ENCODE measurements at regions not wholly inside any gene's neighbourhood (a gene's known extent, or its start where the extent isn't known, plus 50 kb on each side); places are given as distances from the start of the nearest gene placed in this dataset.
A peak's percentile ranks its signal among the peaks of the same experiment; 100 is the strongest.

DNA sequence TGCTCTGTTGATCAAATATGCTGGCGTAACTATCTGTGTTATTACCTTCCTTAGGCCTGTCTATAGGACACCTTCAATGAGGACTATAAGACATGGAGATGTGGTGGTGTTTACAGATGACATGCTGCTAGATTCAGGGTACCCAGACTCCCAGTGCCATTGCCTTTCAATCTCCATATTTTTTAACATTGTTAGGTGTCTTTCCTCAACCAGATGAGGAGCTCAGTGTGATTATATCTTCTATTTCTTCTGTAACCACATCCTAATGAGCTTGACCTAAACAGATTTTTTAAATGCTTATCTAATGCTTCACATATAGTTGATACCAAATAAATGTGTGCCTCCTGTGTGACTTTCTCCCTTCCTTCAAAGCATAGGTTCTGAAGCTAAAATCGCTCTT lies 730.1 kb upstream of the NR2F2 start:
- Histone ChIP-seq H3K4me3 (ENCODE audit: low read length) (no peak overlapping the region), H3K4me1 (ENCODE audit: insufficient read depth, low read length) (peaks cover 36% of the 10 kb centered on the region), H3K36me3 (ENCODE audit: insufficient read depth, low read length) (no peaks in the 10 kb centered on the region), H2AFZ (ENCODE audit: low read depth, low read length) (no peak overlapping the region), H3K9me3 (ENCODE audit: low read length) (no peaks in the 10 kb centered on the region), H3K27me3 (ENCODE audit: insufficient read depth, low read length) (no peaks in the 10 kb centered on the region)

DNA sequence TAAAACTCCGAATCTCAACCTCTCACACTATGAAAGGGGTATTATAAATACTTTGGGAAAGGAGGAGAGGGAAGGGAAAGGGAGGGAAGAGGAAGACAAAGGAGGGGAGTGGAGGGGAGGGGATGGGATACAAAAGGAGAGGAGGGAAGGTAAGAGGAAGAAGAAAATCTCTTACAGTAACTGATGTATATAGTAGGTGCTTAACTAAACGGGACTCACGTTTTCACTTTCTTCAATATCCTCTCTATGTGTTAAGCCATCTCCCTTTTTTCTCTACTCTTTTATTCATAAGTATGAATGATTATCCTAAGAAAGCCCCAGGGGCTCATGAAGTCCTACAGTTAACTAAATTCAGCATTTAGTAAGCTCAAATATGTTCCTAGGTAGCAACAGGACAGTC lies 729.6 kb upstream of the NR2F2 start:
- no peaks in the 10 kb centered on the region for H3K9me3 ChIP-seq (ENCODE audit: low read length)
- no peaks in the 10 kb centered on the region for H3K27me3 ChIP-seq (ENCODE audit: insufficient read depth, low read length)
- H2AFZ ChIP-seq (ENCODE audit: low read depth, low read length): no peak overlapping the region
- no peaks in the 10 kb centered on the region for H3K36me3 ChIP-seq (ENCODE audit: insufficient read depth, low read length)
- H3K4me1 ChIP-seq (ENCODE audit: insufficient read depth, low read length): peaks cover 31% of the 10 kb centered on the region
- no peak overlapping the region for H3K4me3 ChIP-seq (ENCODE audit: low read length)

DNA sequence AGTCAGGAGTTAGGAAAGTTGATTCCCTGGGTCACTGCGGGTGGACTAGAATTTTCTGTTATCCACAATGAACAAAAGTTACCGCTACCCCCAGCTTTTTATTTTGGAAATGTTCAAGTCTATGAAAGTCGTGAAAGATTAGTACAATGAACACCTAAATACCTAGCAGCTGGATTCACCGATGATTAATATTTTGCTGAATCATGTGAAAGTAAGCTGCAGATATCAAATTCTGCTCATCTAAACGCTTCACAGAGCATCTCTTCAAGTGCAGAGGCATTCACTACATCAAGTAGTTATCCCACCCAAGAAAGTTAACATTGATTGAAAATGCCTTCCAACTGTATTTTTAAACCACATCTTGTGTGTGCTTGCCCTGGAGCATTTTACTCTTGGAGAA lies 729.0 kb upstream of the NR2F2 start:
- Histone ChIP-seq H2AFZ (ENCODE audit: low read depth, low read length) (no peak overlapping the region), H3K4me3 (ENCODE audit: low read length) (no peak overlapping the region), H3K27me3 (ENCODE audit: insufficient read depth, low read length) (no peaks in the 10 kb centered on the region), H3K36me3 (ENCODE audit: insufficient read depth, low read length) (no peaks in the 10 kb centered on the region), H3K4me1 (ENCODE audit: insufficient read depth, low read length) (peaks cover 25% of the 10 kb centered on the region), H3K9me3 (ENCODE audit: low read length) (no peaks in the 10 kb centered on the region)

DNA sequence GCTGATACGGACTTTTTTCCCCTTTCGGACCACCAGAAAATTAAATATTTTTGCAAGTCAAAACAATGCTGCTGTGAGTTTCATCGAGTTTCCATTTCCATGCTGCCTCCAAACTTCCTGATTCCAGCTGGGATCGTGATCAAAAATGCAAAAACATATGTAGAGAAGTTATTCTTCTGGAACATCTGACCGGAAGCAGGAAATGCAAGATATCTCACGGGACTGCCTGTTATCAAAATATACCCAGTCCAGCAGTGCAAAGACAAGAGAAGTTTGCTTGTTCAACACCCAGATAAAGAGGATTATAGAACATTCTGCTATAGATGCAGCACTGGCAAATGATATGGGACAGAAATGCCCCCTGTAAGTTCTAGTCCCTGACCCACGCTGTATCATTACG lies 726.7 kb upstream of the NR2F2 start:
- H3K27me3 ChIP-seq (ENCODE audit: insufficient read depth, low read length): no peaks in the 10 kb centered on the region
- peaks cover 4% of the 10 kb centered on the region for H3K4me1 ChIP-seq (ENCODE audit: insufficient read depth, low read length)
- H3K4me3 ChIP-seq (ENCODE audit: low read length): no peak overlapping the region
- no peak overlapping the region for H2AFZ ChIP-seq (ENCODE audit: low read depth, low read length)
- H3K36me3 ChIP-seq (ENCODE audit: insufficient read depth, low read length): no peaks in the 10 kb centered on the region
- no peaks in the 10 kb centered on the region for H3K9me3 ChIP-seq (ENCODE audit: low read length)

DNA sequence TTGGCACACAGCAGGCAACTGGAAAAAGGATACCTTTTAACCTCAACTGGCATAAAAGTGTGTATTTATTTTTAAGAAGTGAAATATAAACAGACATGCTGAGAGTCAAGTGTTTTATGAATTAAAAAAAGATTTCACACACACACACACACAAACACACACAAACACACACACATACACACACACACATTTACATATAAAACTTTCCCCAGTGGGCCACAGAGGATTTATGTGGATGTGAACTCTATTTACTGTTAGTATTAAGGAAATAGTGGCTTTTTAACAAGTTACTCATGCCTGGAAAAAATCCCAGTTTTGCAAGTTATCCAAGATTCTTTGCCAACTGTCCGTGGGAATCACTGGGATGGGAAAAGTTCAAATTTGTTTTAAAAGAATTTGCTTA lies 725.9 kb upstream of the NR2F2 start:
- no peaks in the 10 kb centered on the region for H3K36me3 ChIP-seq (ENCODE audit: insufficient read depth, low read length)
- no peak overlapping the region for H3K4me3 ChIP-seq (ENCODE audit: low read length)
- no peak overlapping the region for H2AFZ ChIP-seq (ENCODE audit: low read depth, low read length)
- H3K27me3 ChIP-seq (ENCODE audit: insufficient read depth, low read length): no peaks in the 10 kb centered on the region
- peaks cover 7% of the 10 kb centered on the region for H3K4me1 ChIP-seq (ENCODE audit: insufficient read depth, low read length)
- H3K9me3 ChIP-seq (ENCODE audit: low read length): no peaks in the 10 kb centered on the region

DNA sequence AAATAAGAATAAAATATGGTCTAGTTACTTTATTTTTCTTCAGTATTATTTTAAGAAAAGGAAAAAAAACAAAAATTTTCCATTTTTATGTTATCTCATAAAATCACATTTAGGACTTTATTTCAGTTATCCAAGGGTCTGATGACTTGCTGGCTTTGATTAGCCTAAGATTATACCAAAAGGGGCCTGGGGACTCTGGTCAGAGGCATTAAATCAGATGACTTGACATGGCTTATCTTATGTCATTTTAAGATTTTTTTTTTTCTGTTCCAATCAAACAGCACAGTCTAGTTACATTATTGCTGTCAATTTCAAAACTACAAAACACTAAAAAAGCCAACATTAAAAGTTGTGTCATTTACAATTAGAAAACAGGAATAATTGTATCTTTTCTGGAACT lies 725.4 kb upstream of the NR2F2 start:
- Histone ChIP-seq H2AFZ (ENCODE audit: low read depth, low read length) (no peak overlapping the region), H3K9me3 (ENCODE audit: low read length) (no peaks in the 10 kb centered on the region), H3K27me3 (ENCODE audit: insufficient read depth, low read length) (no peaks in the 10 kb centered on the region), H3K36me3 (ENCODE audit: insufficient read depth, low read length) (no peaks in the 10 kb centered on the region), H3K4me1 (ENCODE audit: insufficient read depth, low read length) (peaks cover 12% of the 10 kb centered on the region), H3K4me3 (ENCODE audit: low read length) (no peak overlapping the region)

DNA sequence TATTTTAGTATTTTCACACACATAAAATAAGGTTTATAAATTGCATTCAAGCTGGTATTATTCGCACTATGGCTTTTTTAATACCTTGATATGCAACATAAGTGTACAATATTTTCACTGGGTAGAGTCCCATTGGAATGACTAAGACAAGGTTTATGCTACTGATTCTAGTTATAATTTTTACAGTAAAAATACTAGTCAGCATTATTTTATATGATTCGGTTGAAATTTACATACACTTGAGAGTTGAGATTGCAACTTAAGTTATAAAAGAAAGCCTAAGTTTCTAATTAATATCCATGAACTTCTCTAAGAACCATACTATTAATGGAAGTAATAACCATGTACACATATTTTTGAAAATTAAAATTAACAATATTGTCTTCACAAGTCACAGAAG lies 723.9 kb upstream of the NR2F2 start:
- H3K9me3 ChIP-seq (ENCODE audit: low read length): no peaks in the 10 kb centered on the region
- peaks cover 26% of the 10 kb centered on the region for H3K4me1 ChIP-seq (ENCODE audit: insufficient read depth, low read length)
- no peaks in the 10 kb centered on the region for H3K36me3 ChIP-seq (ENCODE audit: insufficient read depth, low read length)
- no peak overlapping the region for H3K4me3 ChIP-seq (ENCODE audit: low read length)
- no peaks in the 10 kb centered on the region for H3K27me3 ChIP-seq (ENCODE audit: insufficient read depth, low read length)
- H2AFZ ChIP-seq (ENCODE audit: low read depth, low read length): no peak overlapping the region

DNA sequence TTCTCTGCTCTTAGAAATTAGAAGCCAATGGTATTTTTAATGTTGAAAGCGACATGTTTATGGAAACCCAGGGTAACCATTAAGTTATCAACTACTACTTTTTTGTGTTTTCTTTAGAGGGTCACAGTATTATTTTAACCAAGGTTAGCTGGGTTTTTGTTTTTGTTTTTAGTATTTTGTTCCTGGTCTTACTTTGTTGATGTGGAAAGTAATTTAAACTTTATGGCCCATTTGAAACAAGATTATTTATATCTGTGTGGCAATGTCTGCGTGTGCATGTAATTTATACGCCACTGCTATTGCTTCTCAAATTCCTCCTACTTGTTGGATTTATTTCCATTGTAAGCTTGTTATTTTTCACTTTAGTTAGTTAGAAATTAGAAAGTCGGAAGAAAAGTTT lies 722.1 kb upstream of the NR2F2 start:
- Histone ChIP-seq H3K9me3 (ENCODE audit: low read length) (no peaks in the 10 kb centered on the region), H3K4me1 (ENCODE audit: insufficient read depth, low read length) (peaks cover 32% of the 10 kb centered on the region), H3K36me3 (ENCODE audit: insufficient read depth, low read length) (no peaks in the 10 kb centered on the region), H3K27me3 (ENCODE audit: insufficient read depth, low read length) (no peaks in the 10 kb centered on the region), H3K4me3 (ENCODE audit: low read length) (no peak overlapping the region), H2AFZ (ENCODE audit: low read depth, low read length) (no peak overlapping the region)

DNA sequence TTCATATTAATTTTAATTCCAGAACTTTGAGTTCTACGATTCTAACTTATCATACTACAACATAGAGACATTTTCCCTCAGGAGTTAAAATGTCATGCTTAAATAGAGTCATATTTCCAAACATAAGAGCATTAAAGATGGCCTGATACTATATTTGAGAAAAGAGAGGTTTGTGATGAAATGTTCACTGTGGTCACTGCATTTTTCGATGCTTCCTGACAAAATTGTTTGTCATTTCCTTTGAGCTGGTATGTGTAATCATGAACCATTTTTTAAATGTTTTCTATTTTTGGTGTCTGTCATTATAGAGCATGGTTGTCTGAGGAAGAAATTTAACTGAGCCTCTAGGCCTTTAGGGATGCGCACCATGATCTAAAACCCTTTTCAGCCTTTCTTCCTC lies 721.4 kb upstream of the NR2F2 start:
- H3K36me3 ChIP-seq (ENCODE audit: insufficient read depth, low read length): no peaks in the 10 kb centered on the region
- no peak overlapping the region for H2AFZ ChIP-seq (ENCODE audit: low read depth, low read length)
- peaks cover 32% of the 10 kb centered on the region for H3K4me1 ChIP-seq (ENCODE audit: insufficient read depth, low read length)
- no peaks in the 10 kb centered on the region for H3K9me3 ChIP-seq (ENCODE audit: low read length)
- H3K4me3 ChIP-seq (ENCODE audit: low read length): no peak overlapping the region
- H3K27me3 ChIP-seq (ENCODE audit: insufficient read depth, low read length): no peaks in the 10 kb centered on the region

DNA sequence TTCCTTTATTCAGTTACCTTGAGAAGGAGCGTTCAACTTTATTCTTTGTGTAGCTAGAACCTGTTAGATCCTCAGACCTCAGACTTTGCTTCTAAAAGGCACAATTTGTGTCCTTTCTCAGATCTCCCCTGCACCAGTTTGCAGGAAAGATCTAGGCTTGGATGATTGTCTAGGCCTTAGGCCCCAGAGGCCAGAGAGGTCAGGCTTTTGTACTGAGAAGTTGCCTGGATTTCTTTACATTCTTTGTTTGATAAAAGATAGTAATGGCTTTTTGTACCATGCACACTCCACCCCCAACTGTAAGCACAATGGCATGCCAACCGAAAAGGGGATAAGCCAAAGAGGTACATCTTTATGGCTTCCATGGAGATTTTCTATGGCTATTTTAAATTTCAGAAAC lies 719.6 kb upstream of the NR2F2 start:
- no peaks in the 10 kb centered on the region for H3K36me3 ChIP-seq (ENCODE audit: insufficient read depth, low read length)
- H2AFZ ChIP-seq (ENCODE audit: low read depth, low read length): peak overlapping the region; percentile 49
- H3K27me3 ChIP-seq (ENCODE audit: insufficient read depth, low read length): no peaks in the 10 kb centered on the region
- peaks cover 32% of the 10 kb centered on the region for H3K4me1 ChIP-seq (ENCODE audit: insufficient read depth, low read length)
- H3K4me3 ChIP-seq (ENCODE audit: low read length): peak overlapping the region; percentile 2
- no peaks in the 10 kb centered on the region for H3K9me3 ChIP-seq (ENCODE audit: low read length)

DNA sequence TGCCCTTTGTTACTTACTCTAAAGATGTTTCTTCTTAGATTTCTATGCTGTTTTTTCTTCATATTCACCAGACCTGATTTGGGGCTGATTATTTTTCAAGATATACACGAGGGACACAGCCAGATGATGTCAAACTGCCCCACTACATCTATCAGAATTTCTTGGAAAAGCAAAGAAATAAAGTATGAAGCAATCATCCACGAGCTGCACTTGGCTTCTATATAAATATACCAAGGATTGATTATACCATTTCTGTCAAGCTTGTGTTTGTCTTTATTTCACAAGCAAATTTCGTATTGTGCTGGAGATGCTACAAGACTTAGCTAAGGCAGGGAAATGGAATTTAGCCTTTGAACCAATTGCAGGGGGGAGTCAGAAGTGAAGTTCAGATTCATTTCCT lies 715.1 kb upstream of the NR2F2 start:
- H3K36me3 ChIP-seq (ENCODE audit: insufficient read depth, low read length): no peaks in the 10 kb centered on the region
- H3K27me3 ChIP-seq (ENCODE audit: insufficient read depth, low read length): no peaks in the 10 kb centered on the region
- no peak overlapping the region for H3K4me3 ChIP-seq (ENCODE audit: low read length)
- H3K9me3 ChIP-seq (ENCODE audit: low read length): no peaks in the 10 kb centered on the region
- H3K4me1 ChIP-seq (ENCODE audit: insufficient read depth, low read length): peaks cover 17% of the 10 kb centered on the region
- H2AFZ ChIP-seq (ENCODE audit: low read depth, low read length): no peak overlapping the region

DNA sequence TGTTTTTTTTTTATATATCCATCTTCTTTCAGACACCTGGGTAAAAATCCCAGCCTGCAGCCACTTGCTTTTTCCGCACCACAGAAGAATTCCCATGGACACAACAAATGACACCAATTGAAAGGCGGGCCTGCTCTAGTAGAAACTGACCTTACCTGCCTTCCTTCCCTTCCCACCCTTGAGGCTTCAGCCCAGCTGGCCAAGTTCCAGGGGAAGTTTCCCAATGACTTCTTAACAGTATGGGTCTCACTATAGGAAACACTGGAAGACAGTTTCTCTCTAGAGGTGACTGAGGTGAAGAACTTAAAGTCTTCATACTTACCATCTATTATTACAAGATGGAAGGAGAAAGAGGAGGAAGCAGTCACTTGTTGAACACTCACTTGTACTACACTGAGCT lies 714.2 kb upstream of the NR2F2 start:
- Histone ChIP-seq H2AFZ (ENCODE audit: low read depth, low read length) (no peak overlapping the region), H3K9me3 (ENCODE audit: low read length) (no peaks in the 10 kb centered on the region), H3K4me1 (ENCODE audit: insufficient read depth, low read length) (peaks cover 8% of the 10 kb centered on the region), H3K36me3 (ENCODE audit: insufficient read depth, low read length) (no peaks in the 10 kb centered on the region), H3K4me3 (ENCODE audit: low read length) (no peak overlapping the region), H3K27me3 (ENCODE audit: insufficient read depth, low read length) (no peaks in the 10 kb centered on the region)

DNA sequence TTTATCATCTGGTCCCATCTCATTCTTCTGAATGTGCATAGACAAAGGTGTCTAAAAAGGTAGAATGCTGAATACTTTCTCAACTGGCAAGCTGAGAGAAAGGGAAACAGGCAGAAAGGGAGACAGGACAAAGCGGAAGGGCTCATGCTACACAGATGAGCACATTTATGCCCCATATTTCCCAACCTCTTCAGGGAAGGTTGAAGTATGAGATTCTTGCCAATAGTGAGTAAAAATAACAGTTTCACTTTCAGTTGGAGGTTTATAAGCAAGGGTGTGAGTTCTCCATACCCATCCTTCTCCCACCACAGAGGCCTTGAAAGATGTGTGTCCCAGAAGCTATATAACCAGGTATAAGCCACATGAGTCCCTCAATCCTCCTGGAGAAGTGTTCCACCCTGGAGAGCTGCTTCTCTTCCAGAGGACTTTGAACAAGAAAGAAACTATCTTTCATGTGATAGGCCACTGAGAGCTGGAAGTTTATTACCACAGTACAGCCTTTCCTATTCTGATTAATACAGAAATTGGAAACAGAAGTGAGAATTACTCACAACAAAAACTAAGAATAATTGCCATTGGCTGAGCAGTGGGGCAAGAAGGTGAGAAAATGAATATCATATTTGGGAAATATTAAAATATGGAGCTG lies 709.4 kb upstream of the NR2F2 start:
- Histone ChIP-seq H3K4me1 (ENCODE audit: insufficient read depth, low read length) (peaks cover 9% of the 10 kb centered on the region), H3K36me3 (ENCODE audit: insufficient read depth, low read length) (no peaks in the 10 kb centered on the region), H3K9me3 (ENCODE audit: low read length) (peaks cover 4% of the 10 kb centered on the region), H2AFZ (ENCODE audit: low read depth, low read length) (no peak overlapping the region), H3K4me3 (ENCODE audit: low read length) (no peak overlapping the region), H3K27me3 (ENCODE audit: insufficient read depth, low read length) (no peaks in the 10 kb centered on the region)

DNA sequence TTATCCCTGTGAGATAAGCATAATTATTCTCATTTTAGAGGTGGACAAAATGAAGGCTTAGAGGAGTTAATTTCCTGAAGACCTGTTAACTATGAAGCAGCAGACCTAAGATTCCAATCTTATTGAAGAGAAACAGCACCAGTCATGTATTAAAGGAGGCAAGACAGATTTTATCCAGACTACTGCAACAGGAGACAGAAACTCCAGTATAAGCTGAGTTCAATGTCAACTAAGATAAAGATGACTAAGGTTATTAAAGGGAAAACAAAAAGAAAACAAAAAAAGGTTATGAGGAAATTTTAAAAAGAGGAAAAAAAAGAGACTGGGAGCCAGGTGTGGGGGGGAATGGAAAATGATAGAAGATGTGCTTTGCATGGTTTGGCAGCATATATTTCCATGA lies 707.7 kb upstream of the NR2F2 start:
- Histone ChIP-seq H3K27me3 (ENCODE audit: insufficient read depth, low read length) (no peaks in the 10 kb centered on the region), H2AFZ (ENCODE audit: low read depth, low read length) (no peak overlapping the region), H3K4me1 (ENCODE audit: insufficient read depth, low read length) (peaks cover 21% of the 10 kb centered on the region), H3K36me3 (ENCODE audit: insufficient read depth, low read length) (no peaks in the 10 kb centered on the region), H3K9me3 (ENCODE audit: low read length) (peaks cover 4% of the 10 kb centered on the region), H3K4me3 (ENCODE audit: low read length) (no peak overlapping the region)

Data from neuron (in vitro differentiated cells).